Loucy (cell line): ENCODE measurements at regions not wholly inside any gene's neighbourhood (a gene's known extent, or its start where the extent isn't known, plus 50 kb on each side); places are given as distances from the start of the nearest gene placed in this dataset.

Experiments used
- EZH2phosphoT487 ChIP-seq: fragments of 200-600 bp; IDR thresholded peaks from 2 replicates; pipeline ENCODE4 v1.6.1; 2018; ENCODE audit warnings: antibody characterized with exemption, mild to moderate bottlenecking, moderate library complexity, borderline replicate concordance
- TF ChIP-seq, protein P1 (sequence below): fragments of 200-600 bp; sonication (generic); conservative IDR thresholded peaks from 2 replicates; pipeline ENCODE4 v1.5.1; 2014; ENCODE audit warnings: mild to moderate bottlenecking, antibody characterized with exemption, low read length

GRCh38 chr17:36850790-36851189 lies 86.5 kb upstream of the LHX1 start:
- TF ChIP-seq, protein P1, sequence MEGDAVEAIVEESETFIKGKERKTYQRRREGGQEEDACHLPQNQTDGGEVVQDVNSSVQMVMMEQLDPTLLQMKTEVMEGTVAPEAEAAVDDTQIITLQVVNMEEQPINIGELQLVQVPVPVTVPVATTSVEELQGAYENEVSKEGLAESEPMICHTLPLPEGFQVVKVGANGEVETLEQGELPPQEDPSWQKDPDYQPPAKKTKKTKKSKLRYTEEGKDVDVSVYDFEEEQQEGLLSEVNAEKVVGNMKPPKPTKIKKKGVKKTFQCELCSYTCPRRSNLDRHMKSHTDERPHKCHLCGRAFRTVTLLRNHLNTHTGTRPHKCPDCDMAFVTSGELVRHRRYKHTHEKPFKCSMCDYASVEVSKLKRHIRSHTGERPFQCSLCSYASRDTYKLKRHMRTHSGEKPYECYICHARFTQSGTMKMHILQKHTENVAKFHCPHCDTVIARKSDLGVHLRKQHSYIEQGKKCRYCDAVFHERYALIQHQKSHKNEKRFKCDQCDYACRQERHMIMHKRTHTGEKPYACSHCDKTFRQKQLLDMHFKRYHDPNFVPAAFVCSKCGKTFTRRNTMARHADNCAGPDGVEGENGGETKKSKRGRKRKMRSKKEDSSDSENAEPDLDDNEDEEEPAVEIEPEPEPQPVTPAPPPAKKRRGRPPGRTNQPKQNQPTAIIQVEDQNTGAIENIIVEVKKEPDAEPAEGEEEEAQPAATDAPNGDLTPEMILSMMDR, result no peak
- TF ChIP-seq EZH2phosphoT487, result no peak
